Ovary (tissue), 3 donors: ENCODE measurements at regions not wholly inside any gene's neighbourhood (a gene's known extent, or its start where the extent isn't known, plus 50 kb on each side); places are given as distances from the start of the nearest gene placed in this dataset.

Experiments used
- POLR2A ChIP-seq: fragments of 450-650 bp; IDR thresholded peaks from one replicate; pipeline ENCODE4 v1.6.1; 2017; ENCODE audit warnings: antibody characterized with exemption, mild to moderate bottlenecking, moderate library complexity
- TF ChIP-seq, protein P1 (sequence below), 3 donors: fragments of 450-650 bp in 2 of 3; fragments of 200-600 bp in 1 of 3; IDR thresholded peaks; one replicate each; pipeline versions ENCODE4 v1.5.1 to v1.8.0; 2016 to 2022; ENCODE audit warnings: antibody characterized with exemption in 3 of 3, mild to moderate bottlenecking in 1 of 3
- donor health status: DM: no; HTN: no; CAD: no.

DNA sequence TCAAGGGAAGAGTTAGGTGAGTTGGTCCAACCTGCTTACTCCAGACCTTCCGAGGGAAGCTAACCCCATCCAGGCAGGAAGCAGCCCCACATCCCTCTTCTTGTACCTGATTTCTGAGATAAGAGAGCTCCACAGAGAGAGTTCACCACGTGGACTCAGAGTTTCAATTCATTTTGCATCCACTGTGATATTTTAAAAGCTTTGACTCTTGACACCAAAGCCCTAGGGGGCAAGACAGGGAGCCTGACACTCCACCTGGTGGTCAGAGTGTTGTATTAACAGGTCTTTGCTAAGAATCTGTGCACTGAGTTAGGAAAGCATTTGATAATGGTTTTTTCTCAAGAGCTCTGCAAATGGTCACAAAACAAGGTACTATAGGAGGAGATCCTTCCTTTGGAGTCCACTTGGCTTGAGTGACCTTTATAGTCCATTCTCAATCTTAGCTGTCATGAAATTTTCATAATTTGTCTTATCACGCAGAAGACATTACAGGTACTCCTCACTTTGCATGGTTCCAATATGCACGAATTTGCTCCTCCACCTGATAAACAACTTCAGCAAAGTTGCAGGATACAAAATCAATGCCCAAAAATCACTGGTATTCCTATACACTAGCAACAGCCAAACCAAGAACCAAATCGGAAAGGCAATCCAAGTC, 56.2 kb upstream of the RIPOR2 start:
- TF ChIP-seq, protein P1, sequence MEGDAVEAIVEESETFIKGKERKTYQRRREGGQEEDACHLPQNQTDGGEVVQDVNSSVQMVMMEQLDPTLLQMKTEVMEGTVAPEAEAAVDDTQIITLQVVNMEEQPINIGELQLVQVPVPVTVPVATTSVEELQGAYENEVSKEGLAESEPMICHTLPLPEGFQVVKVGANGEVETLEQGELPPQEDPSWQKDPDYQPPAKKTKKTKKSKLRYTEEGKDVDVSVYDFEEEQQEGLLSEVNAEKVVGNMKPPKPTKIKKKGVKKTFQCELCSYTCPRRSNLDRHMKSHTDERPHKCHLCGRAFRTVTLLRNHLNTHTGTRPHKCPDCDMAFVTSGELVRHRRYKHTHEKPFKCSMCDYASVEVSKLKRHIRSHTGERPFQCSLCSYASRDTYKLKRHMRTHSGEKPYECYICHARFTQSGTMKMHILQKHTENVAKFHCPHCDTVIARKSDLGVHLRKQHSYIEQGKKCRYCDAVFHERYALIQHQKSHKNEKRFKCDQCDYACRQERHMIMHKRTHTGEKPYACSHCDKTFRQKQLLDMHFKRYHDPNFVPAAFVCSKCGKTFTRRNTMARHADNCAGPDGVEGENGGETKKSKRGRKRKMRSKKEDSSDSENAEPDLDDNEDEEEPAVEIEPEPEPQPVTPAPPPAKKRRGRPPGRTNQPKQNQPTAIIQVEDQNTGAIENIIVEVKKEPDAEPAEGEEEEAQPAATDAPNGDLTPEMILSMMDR (IDR thresholded peaks at IDR 0.05) = peak; percentile 10 to 28 (median 28)
- TF ChIP-seq POLR2A = no peak
